GM19324 (cell line): ENCODE measurements at regions not wholly inside any gene's neighbourhood (a gene's known extent, or its start where the extent isn't known, plus 50 kb on each side); places are given as distances from the start of the nearest gene placed in this dataset.
"Not testable (repeated sequence)": the region's sequence is repeated elsewhere in the genome, so short reads cannot be mapped to it uniquely, and the experiment has no call there.

ENCODE experiments used
- ATAC-seq: cut with Tn5 transposase; IDR thresholded peaks from one replicate; pipeline ENCODE4 v1.9.1; 2021; ENCODE audit warnings: mild to moderate bottlenecking, moderate library complexity; ENCODE audit not compliant: unreplicated experiment, low FRiP score

DNA sequence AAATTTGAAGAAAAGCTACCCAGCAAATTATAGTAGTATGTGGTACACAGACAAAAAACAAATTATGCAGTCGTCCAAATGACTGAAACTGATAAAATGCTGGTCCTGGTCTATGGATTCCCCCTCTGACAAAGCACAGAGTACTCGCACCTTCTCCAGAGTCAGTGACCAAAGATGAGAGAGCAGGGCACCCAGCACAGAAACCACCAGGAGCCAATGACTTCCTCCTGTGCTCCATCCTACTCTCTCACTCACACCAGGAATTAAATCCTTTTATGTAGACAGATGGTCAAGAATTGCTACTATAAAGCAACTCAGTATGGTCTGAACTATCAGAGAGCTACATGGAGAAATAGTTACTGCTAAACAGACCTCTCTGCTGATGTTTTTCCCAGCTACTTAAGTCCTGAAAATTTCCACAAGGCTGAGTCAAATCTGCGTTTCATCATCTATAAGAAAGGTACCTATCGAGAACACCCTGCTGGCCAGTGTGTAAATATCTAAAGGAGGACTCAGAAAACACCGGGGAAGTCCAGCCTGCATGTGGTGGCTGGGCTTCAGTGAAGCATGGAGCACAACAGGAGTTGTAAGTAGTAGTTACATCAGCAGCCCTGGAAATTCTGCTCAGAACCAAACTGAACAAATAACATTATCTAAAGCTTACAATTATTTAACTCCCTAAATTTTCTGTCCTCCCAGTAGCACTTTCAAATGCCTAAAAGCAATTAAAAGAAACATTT lies 84.5 kb upstream of the FBXO28 start:
- ATAC-seq, result not testable (repeated sequence)

DNA sequence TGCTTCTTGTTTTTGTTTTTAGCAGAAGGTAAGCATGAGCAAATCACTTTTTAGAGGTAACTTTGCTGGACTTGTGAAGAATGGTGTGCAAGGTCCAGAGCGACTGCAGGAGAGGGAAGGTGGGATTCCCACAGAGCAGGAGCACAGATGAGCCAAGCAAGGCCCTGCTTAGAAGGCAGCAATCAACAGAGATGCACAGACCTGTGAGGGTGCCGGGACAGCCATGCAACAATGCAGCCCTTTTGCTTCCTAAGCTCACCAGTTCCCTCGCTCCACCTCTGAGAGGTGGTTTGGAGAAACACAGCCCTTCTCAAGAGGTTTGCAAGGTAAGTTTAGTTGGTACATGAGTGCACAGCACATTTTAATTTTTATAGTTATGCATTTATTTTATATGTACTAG lies 85.1 kb upstream of the FBXO28 start:
- not testable (repeated sequence) for ATAC-seq

DNA sequence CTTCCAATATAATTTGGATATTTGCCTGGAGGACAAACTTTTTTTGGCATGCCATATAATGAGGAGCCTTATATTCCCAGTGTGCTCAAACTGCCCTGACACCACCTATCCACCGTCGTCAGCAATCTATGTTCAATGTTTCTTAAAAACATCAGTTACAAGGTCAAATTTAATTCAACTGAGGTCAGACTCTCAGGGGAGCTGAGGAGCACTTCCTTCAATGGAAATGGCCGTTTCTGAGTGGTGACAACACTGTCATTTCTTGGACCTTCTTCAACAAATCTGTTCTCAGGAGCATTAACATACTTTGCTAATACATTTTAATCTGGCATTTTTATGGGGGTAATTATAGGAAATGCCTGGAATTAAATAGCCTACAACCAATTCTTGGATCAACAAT lies 90.8 kb upstream of the FBXO28 start:
- ATAC-seq, result not testable (repeated sequence)

DNA sequence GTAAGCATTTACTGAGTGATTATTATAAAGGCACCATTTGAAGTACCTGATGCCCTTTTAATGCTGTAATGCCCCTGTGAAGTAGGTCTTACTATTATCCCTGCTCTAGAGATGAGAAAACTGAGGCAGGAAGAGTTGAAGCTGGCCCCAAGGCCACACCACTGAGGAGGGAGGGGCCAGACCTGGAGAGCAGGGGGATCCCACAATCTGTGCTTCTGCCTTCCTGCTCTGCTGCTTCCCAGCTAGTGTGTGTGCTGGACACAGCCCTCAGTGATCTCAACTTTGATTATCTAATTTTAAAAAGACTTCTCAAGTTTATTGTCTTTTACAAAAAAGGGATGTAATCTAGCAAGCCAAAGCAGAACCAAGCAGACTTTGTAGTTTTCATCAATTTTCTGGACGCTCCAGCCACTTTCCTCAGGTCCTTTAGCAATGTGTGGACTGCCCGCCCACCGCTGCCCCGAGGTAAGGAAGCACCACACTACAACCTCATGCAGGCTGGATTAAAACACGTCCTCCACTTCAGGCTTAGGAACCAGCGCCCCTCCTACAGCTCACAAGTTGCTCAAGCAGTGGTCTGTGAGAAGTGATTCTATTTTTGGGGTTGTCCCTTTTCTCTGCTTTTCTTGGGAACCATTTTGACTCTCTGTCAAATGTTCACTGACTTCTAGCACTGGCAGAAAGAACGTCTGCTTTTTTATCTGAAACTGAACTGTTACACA lies 91.5 kb upstream of the FBXO28 start:
- not testable (repeated sequence) for ATAC-seq

DNA sequence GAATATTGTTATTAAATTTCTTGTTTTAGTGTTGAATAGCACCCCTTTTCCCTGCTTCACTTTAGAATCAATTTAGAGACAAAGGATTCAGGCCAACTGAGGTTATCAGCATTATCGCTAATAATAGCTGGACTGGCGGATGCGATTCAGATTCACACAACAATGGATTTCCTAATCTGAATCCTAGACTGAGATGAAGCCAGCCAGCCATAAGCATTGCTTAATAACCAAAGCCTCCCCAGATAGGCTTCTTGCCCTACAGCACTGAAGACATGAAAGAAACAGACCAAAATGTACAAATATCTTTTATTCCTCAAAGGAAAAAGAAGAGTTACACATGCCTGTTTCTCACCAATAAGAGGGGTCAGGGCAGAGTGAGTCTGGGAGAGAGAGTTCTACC lies 94.0 kb upstream of the FBXO28 start:
- not testable (repeated sequence) for ATAC-seq

DNA sequence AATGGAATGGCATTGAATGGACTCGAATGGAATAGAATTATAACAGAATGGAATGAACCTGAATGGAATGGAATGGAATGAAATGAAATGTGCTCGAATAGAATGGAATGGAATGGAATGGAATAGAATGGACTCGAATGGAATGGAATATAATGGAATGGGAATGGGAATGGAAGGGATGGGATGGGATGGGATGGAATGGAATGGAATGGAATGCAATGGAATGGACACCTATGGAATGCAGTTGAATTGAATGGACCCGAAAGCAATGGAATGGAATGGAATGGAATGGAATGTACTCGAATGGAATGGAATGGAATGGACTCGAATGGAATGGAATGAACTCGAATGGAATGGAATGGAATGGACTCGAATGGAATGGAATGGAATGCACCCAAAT lies 98.1 kb upstream of the FBXO28 start:
- not testable (repeated sequence) for ATAC-seq

DNA sequence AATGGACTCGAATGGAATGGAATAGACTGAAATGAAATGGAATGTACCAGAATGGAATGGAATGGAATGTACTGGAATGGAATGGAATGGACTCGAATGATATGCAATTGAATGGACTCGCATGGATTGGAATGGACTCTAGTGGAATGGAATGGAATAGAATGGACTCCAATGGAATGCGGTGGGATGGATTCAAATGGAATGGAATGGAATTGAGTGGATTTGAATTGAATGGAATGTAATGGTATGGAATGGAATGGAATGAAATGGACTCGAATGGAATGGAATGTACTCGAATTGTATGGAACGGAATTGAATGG lies 99.6 kb upstream of the FBXO28 start:
- ATAC-seq, result no peak

DNA sequence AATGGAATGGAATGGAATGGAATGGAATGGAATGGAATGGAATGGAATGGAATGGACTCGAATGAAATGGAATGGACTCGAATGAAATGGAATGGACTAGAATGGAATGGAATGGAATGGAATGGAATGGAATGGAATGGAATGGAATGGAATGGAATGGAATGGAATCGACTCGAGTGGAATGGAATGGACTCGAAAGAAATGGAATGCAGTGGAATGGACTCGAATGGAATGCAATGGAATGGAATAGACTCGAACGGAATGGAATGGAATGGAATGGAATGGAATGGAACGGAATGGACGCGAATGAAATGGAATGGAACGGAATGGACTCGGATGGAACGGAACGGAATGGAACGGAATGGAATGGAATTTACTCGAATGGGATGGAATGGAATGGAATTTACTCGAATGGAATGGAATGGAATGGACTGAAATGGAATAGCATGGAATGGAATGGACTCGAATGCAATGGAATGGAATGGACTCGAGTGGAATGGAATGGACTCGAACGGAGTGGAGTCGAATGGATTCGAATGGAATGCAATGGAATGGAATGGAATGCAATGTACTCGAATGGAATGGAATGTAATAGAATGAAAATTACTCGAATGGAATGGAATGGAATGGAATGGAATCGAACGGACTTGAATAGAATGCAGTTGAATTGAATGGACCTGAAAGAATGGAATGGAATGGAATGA lies 100.1 kb upstream of the FBXO28 start:
- ATAC-seq, result not testable (repeated sequence)

DNA sequence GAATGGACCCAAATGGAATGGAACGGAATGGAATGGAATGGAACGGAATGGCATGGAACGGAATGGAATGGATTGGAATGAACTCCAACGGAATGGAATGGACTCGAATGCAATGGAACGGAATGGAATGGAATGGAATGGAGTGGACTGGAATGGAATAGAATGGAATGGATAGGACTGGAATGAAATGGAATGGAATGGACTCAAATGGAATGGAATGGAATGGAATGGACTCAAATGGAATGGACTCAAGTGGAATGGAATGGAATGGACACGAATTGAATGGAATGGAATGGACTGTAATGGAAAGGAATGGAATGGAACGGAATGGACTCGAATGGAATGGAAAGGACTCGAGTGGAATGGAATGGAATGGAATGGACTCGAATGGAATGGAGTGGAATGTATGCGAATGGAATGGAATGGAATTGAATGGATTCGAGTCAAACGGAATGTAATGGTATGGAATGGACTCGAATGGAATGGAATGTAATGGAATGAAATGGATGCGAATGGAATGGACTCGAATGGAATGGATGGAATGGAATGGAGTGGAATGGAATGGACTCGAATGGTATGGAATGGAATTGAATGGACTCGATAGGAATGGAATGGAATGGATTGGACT lies 101.0 kb upstream of the FBXO28 start:
- not testable (repeated sequence) for ATAC-seq

DNA sequence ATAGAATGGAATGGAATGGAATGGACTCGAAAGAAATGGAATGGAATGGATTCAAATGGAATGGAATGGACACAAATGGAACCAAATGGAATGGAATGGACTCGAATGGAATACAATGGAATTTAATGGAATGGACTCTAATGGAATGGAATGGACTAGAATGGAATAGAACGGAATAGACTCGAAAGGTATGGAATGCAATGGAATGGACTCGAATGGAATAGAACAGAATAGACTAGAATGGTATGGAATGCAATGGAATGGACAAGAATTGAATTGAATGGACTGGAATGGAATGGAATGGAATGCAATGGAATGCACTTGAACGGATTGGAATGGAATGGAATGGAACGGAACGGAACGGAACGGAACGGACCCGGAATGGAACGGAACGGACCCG lies 101.7 kb upstream of the FBXO28 start:
- not testable (repeated sequence) for ATAC-seq

DNA sequence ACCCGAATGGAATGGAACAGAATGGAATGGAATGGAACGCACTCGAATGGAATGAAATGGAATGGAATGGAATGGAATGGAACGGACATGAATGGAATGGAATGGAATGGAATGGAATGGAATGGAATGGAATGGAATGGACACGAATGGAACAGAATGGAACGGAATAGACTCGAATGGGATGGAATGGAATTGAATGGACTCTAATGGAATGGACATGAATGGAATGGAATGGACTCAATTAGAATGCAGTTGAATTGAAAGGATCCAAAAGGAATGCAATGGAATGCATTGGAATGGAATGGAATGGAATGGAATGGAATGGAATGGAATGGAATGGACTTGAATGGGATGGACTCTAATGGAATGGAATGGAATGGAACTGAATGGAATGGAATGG lies 102.2 kb upstream of the FBXO28 start:
- not testable (repeated sequence) for ATAC-seq

DNA sequence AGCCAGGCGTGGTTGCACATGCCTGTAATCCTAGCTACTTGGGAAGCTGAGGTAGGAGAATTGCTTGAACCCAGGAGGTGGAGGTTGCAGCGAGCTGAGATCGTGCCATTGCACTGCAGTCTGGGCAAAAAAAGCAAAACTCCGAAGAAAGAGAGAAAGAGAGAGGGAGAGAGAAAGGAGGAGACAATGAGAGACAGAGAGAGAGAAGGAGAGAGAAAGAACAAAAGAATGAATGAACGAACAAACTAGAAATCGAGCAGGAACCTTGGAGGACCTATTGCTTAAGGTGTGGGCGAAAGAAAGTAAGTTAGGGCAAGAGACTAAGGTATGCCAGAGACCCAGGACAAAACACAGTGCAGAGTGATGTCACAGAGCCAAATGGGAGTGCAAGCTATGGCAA lies 102.8 kb upstream of the FBXO28 start:
- ATAC-seq, result not testable (repeated sequence)

DNA sequence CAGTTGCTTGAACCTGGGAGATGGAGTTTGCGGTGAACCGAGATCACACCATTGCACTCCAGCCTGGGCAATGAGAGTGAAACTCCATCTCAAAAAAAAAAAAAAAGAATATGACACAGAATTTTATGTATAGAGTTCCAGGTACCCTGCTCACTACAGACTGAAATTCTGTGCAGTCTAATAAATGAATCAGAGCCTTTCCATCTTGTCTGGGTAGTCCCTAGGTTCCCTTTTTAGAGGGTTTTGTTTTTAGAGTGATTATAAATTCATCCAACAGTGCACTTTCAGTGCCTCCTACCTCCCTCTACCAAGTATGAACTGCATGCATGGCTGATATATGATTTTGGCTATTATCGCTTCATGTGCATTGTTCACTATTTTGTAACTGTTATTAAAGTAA lies 107.9 kb upstream of the FBXO28 start:
- not testable (repeated sequence) for ATAC-seq

DNA sequence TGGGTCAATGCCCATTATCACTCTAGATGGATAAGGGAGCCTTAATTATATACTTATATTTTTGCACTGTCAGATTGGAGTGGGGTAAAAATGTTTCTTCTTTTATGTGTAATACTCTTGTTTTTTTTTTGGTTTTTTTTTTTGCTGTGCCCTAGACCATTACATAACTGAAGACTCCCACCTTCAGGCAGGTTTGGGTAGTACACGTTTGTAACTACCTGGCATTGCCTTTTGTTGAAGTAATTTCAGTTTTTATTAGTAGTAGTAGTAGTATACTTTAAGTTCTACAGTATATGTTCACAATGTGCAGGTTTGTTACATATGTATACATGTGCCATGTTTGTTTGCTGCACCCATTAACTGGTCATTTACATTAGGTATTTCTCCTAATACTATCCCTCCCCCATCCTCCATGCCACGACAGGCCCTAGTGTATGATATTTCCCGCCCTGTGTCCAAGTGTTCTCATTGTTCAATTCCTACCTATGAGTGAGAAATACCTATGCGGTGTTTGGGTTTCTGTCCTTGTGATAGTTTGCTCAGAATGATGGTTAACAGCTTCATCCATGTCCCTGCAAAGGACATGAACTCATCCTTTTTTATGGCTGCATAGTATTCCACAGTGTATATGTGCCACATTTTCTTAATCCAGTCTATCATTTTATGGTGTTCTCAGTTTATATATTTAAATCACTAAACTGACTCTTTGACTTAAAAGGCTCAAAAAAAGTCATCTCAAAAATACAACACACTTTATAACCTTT lies 109.2 kb upstream of the FBXO28 start:
- not testable (repeated sequence) for ATAC-seq

DNA sequence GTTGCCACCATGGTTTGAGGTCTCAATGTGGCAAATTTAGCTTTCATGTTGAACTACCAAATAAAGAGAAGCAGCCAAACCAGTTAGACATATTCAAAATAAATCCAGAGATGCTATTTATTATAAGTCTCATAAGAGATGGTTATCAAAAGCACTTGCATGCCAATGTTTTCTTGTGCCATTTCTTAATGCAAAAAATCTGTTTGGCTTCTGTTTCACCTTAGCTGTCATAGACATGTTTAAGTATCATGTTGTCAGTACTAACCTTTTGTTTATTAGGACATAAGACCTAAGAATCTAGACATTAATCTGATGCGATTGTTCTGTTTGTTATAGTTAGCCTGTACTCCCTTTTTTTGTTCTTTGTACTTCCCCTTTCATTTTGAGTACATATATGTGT lies 110.0 kb upstream of the FBXO28 start:
- ATAC-seq, result not testable (repeated sequence)

DNA sequence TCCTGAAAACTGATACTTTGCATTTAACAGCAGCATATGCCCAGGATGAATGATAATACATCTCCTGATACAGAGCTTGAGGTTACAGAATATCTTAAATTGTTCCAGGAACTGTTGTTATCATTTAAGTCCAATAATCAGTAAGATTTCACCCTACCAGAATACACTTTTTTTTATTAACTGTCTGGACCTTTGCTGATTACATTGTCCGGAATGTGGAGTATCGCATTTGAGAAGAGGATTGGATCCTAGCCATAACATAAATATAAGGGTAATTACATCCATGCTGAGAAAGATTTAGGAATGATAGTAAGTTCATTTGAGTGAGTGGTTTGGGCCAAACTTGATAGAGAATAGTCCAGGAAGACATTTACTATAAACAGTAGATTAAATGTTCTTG lies 112.2 kb upstream of the FBXO28 start:
- ATAC-seq, result not testable (repeated sequence)

DNA sequence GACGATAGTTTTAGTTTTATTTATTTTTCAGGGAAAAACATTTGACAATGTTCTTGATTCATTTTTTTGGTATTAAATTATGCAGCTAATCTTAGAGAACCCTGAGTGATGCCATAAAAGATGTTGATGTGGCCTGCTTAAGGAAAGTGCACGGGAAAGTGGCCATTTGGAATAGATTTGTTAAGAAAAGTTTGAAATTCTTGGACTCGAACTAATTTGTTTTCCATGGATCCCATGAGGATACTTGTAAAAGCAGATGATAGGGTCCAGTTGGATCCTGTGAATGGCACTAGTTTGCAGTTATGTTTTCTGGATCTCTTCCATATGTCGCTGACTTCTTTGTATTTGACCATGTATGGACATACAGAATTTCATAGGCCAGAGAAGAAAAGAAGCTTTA lies 114.2 kb upstream of the FBXO28 start:
- ATAC-seq, result not testable (repeated sequence)

DNA sequence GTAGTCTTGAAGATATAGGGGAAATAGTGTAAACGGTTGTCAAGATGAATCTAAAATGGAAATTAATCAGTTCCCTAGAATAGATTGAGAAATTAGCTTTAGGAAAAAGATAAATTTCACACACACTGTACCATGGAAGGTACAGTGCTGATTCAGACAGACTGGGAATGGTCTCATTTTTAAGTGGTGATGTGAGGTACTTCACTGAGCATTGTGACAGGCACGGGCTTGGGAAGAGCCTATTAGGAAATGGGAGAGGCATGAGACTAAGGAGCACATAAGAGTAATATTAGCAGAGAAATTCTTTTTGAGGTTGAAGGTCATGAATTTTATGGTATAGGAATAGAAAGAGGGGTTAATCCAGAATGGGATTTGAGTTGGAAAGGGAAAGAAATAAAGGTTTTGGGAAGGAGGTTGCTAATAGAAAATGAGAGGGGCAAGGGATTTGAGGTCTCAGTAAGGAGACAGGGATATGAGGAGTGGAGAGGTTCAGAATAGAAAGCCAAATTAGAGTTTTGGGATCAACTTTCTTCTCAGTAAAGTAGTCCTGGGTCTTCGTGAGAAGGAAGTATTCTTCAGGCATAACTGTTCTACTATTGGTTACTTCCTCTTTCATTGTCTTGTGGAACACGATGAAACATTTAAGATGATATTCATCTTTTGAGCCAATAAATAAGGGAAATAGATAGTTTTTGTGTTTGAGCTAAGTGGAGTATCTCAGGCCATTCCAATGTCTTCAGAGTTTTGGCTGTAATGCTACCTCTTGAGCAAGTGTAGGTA lies 115.0 kb upstream of the FBXO28 start:
- ATAC-seq, result not testable (repeated sequence)

DNA sequence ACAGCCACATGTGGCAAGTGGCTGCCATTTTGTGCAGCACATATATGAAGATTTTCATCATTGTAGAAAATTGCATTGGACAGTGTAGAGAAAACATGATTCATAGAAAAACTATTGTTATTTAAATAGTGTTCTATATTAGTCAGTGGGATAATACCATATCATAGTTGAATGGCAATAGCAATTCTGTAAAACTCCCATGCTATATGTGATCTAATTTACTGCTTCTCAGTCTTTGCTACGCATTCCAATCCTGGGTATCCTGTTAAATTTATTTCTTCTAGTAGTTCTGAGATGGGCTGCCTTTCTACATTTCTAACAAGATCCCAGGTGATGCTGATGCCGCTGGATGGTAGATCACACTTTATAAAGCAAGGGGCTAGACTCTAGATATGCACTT lies 117.5 kb upstream of the FBXO28 start:
- ATAC-seq, result not testable (repeated sequence)
